ENCODE measurements at regions not wholly inside any gene's neighbourhood (a gene's known extent, or its start where the extent isn't known, plus 50 kb on each side); places are given as distances from the start of the nearest gene placed in this dataset.

- no peaks in the 10 kb centered on the region for H3K9me3 ChIP-seq
- TF ChIP-seq CTCF (IDR thresholded peaks at IDR 0.05; ENCODE audit: insufficient read depth in 1 of 2, low read depth in 1 of 2, low read length in 1 of 2, severe bottlenecking in 1 of 2, unreplicated experiment in 1 of 2), result no peak
- POLR2A ChIA-PET, result no interaction called here
- Mint-ChIP-seq H3K4me3 (ENCODE audit: unreplicated experiment) (no peak overlapping the region), H3K27me3 (ENCODE audit: insufficient read depth, unreplicated experiment) (peaks cover 2% of the 10 kb centered on the region), H3K9me3 (ENCODE audit: unreplicated experiment) (no peaks in the 10 kb centered on the region), H3K27ac (ENCODE audit: unreplicated experiment) (no peak overlapping the region), H3K4me1 (ENCODE audit: low read depth, unreplicated experiment) (no peaks in the 10 kb centered on the region), H3K36me3 (ENCODE audit: insufficient read depth, unreplicated experiment) (no peaks in the 10 kb centered on the region)
- no peak overlapping the region for H3K4me3 ChIP-seq (ENCODE audit: low read depth, low read length)
- intact Hi-C loops (cut with micrococcal nuclease; ENCODE audit: unreplicated experiment), result no loop called here
- no peaks in the 10 kb centered on the region for H3K27me3 ChIP-seq (replicated peaks; ENCODE audit: control insufficient read depth, insufficient read depth, low read length)
- DNase-seq, result no peak
- no TSS peak for BruUV-seq (replicated peaks)
- H3K36me3 ChIP-seq (ENCODE audit: control insufficient read depth, insufficient read depth, low read length), result no peaks in the 10 kb centered on the region
- no peaks in the 10 kb centered on the region for H3K4me1 ChIP-seq
- CTCF ChIA-PET, result no interaction called here
Observed at GRCh38 chr10:57457972-57458512, 809.7 kb downstream of the IPMK start.

- Histone ChIP-seq H3K36me3 (ENCODE audit: control insufficient read depth, insufficient read depth, low read length) (no peaks in the 10 kb centered on the region), H3K9me3 (no peaks in the 10 kb centered on the region), H3K4me3 (ENCODE audit: low read depth, low read length) (no peak overlapping the region), H3K4me1 (no peaks in the 10 kb centered on the region), H3K27me3 (replicated peaks; ENCODE audit: control insufficient read depth, insufficient read depth, low read length) (no peaks in the 10 kb centered on the region)
- no peak overlapping the region for H3K27ac Mint-ChIP-seq (ENCODE audit: unreplicated experiment)
- BruUV-seq (replicated peaks), result no TSS peak
- no peak for DNase-seq
- H3K4me3 Mint-ChIP-seq (ENCODE audit: unreplicated experiment), result no peak overlapping the region
- TF ChIP-seq CTCF (IDR thresholded peaks at IDR 0.05; ENCODE audit: insufficient read depth in 1 of 2, low read depth in 1 of 2, low read length in 1 of 2, severe bottlenecking in 1 of 2, unreplicated experiment in 1 of 2), result no peak
- intact Hi-C loops (cut with micrococcal nuclease; ENCODE audit: unreplicated experiment), result no loop called here
- H3K27me3 Mint-ChIP-seq (ENCODE audit: insufficient read depth, unreplicated experiment), result no peaks in the 10 kb centered on the region
- no peaks in the 10 kb centered on the region for H3K4me1 Mint-ChIP-seq (ENCODE audit: low read depth, unreplicated experiment)
- no peaks in the 10 kb centered on the region for H3K9me3 Mint-ChIP-seq (ENCODE audit: unreplicated experiment)
- CTCF ChIA-PET, result no interaction called here
- no peaks in the 10 kb centered on the region for H3K36me3 Mint-ChIP-seq (ENCODE audit: insufficient read depth, unreplicated experiment)
- POLR2A ChIA-PET, result no interaction called here
Observed at GRCh38 chr10:57430376-57430775, 837.3 kb downstream of the IPMK start.

GRCh38 chr10:57420881-57421280 lies 846.8 kb downstream of the IPMK start:
- H3K36me3 Mint-ChIP-seq (ENCODE audit: insufficient read depth, unreplicated experiment), result no peaks in the 10 kb centered on the region
- no peaks in the 10 kb centered on the region for H3K27me3 Mint-ChIP-seq (ENCODE audit: insufficient read depth, unreplicated experiment)
- H3K4me1 ChIP-seq, result no peaks in the 10 kb centered on the region
- H3K27me3 ChIP-seq (replicated peaks; ENCODE audit: control insufficient read depth, insufficient read depth, low read length), result no peaks in the 10 kb centered on the region
- H3K9me3 ChIP-seq, result no peaks in the 10 kb centered on the region
- no peaks in the 10 kb centered on the region for H3K9me3 Mint-ChIP-seq (ENCODE audit: unreplicated experiment)
- CTCF ChIA-PET, result no interaction called here
- no peak for DNase-seq
- no peak overlapping the region for H3K4me3 Mint-ChIP-seq (ENCODE audit: unreplicated experiment)
- no peak overlapping the region for H3K4me3 ChIP-seq (ENCODE audit: low read depth, low read length)
- no peak for TF ChIP-seq CTCF (IDR thresholded peaks at IDR 0.05; ENCODE audit: insufficient read depth in 1 of 2, low read depth in 1 of 2, low read length in 1 of 2, severe bottlenecking in 1 of 2, unreplicated experiment in 1 of 2)
- H3K4me1 Mint-ChIP-seq (ENCODE audit: low read depth, unreplicated experiment), result no peaks in the 10 kb centered on the region
- no peak overlapping the region for H3K27ac Mint-ChIP-seq (ENCODE audit: unreplicated experiment)
- BruUV-seq (replicated peaks), result no TSS peak
- POLR2A ChIA-PET, result no interaction called here
- intact Hi-C loops (cut with micrococcal nuclease; ENCODE audit: unreplicated experiment), result no loop called here
- H3K36me3 ChIP-seq (ENCODE audit: control insufficient read depth, insufficient read depth, low read length), result no peaks in the 10 kb centered on the region

All from Caco-2 (cell line).